MM.1S (cell line): ENCODE measurements at regions not wholly inside any gene's neighbourhood (a gene's known extent, or its start where the extent isn't known, plus 50 kb on each side); places are given as distances from the start of the nearest gene placed in this dataset.
"Not testable (repeated sequence)": the region's sequence is repeated elsewhere in the genome, so short reads cannot be mapped to it uniquely, and the experiment has no call there.

Experiments used
- DNase-seq: peaks from one replicate; pipeline ENCODE4 v3.0.0-alpha.2; 2015
- H2AFZ ChIP-seq: fragments of 300-600 bp; sonication (generic); 2 replicates; pipeline ENCODE4 v1.6.0; 2016; ENCODE audit warnings: antibody characterized with exemption, low read length
- H3F3A ChIP-seq: fragments of 300-600 bp; sonication (generic); 2 replicates; pipeline ENCODE4 v1.6.1; 2016; ENCODE audit warnings: mild to moderate bottlenecking, antibody characterized with exemption, low read length, moderate library complexity, mixed read lengths; ENCODE audit not compliant: insufficient read depth
- H3K27ac ChIP-seq: fragments of 300-600 bp; sonication (generic); 2 replicates; pipeline ENCODE4 v1.5.1; 2016; ENCODE audit warnings: mild to moderate bottlenecking, low read length
- H3K27me3 ChIP-seq: fragments of 300-600 bp; sonication (generic); replicated peaks from 2 replicates; pipeline ENCODE4 v1.6.0; 2016; ENCODE audit warnings: low read length; ENCODE audit not compliant: insufficient read depth
- H3K36me3 ChIP-seq: fragments of 300-600 bp; sonication (generic); replicated peaks from 2 replicates; pipeline ENCODE4 v1.6.1; 2016; ENCODE audit warnings: mild to moderate bottlenecking, low read length, mixed read lengths; ENCODE audit not compliant: insufficient read depth
- H3K4me1 ChIP-seq: fragments of 300-600 bp; sonication (generic); 2 replicates; pipeline ENCODE4 v1.6.1; 2016; ENCODE audit warnings: low read length, mixed read lengths
- H3K4me2 ChIP-seq: fragments of 300-600 bp; sonication (generic); 2 replicates; pipeline ENCODE4 v1.6.0; 2016; ENCODE audit warnings: low read depth, low read length
- H3K4me3 ChIP-seq: fragments of 300-600 bp; sonication (generic); 2 replicates; pipeline ENCODE4 v1.5.1; 2016; ENCODE audit warnings: low read length, mixed read lengths
- H3K79me2 ChIP-seq: fragments of 300-600 bp; sonication (generic); 2 replicates; pipeline ENCODE4 v1.6.1; 2016; ENCODE audit warnings: mixed run types, low read length, mixed read lengths
- H3K9ac ChIP-seq: fragments of 300-600 bp; sonication (generic); 2 replicates; pipeline ENCODE4 v1.6.1; 2016; ENCODE audit warnings: low read length, mixed read lengths
- H3K9me2 ChIP-seq: fragments of 300-600 bp; sonication (generic); replicated peaks from 2 replicates; pipeline ENCODE4 v1.6.1; 2016; ENCODE audit warnings: mild to moderate bottlenecking, low read length, mixed read lengths; ENCODE audit not compliant: insufficient read depth
- H3K9me3 ChIP-seq: fragments of 300-600 bp; sonication (generic); replicated peaks from 2 replicates; pipeline ENCODE4 v1.6.1; 2016; ENCODE audit warnings: mild to moderate bottlenecking, low read length, mixed read lengths; ENCODE audit not compliant: insufficient read depth
- H4K20me1 ChIP-seq: fragments of 300-600 bp; sonication (generic); 2 replicates; pipeline ENCODE4 v1.6.1; 2016; ENCODE audit warnings: mild to moderate bottlenecking, low read length, moderate library complexity, mixed read lengths; ENCODE audit not compliant: insufficient read depth
- EZH2 ChIP-seq: fragments of 300-600 bp; sonication (generic); optimal IDR thresholded peaks from 2 replicates; pipeline ENCODE3; 2017; ENCODE audit warnings: low read depth, mild to moderate bottlenecking, antibody characterized with exemption, low read length, mixed read lengths

DNA sequence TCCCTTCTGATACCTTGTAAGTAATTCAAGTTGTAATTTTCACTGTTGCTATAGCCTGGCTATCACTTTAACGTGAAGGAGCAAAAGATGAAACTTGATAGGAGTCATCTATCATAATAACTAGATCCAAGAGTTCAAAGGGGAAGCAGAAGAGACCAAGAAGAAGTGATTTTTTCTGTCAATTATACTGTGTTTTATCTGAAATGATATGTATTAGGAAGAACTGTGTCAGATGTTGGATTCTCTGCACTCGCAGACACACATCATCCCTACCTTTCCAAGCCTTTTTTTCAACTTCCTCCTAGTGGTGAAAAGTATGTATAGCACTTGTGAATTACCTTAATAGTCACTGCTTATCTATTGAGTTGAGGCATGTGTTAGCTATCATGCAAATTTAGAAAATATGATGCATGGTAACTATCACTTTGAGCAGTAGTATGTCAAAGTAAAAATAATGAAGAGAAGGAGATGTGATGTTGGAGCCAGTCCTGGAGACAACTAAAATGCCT, 864.2 kb downstream of the PRIM2 start:
- H3K4me2 ChIP-seq, H3K27me3 ChIP-seq, H3K4me3 ChIP-seq: not testable (repeated sequence)

DNA sequence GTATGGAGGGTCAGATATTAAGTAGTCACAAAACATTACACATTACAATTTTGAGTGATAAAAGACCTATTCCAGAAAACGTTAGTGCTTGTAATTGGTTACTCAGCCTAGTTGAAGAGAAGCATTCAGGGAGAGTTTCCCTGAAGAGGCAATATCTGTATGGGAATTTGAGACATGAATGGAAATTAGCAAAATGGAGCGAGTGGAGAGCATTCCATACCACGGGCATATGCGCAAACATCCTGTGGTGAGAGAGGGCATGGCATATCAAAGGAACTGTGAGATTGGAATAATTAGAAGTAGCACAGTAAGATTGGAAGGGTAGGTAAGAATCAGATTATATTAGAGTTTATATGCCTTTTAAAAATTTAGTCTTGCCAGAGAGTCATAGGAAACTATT, 867.9 kb downstream of the PRIM2 start:
- not testable (repeated sequence) for H3K4me2 ChIP-seq, H3K9ac ChIP-seq, H3K27me3 ChIP-seq, H3K4me1 ChIP-seq, H3K36me3 ChIP-seq, H3K9me2 ChIP-seq, H3K79me2 ChIP-seq, H2AFZ ChIP-seq, H3K4me3 ChIP-seq, H4K20me1 ChIP-seq, DNase-seq, H3F3A ChIP-seq, H3K27ac ChIP-seq, H3K9me3 ChIP-seq

More for the DNA sequence above, 864.2 kb downstream of the PRIM2 start:
- not testable (repeated sequence) for H3K9me2 ChIP-seq, H3K9me3 ChIP-seq, H4K20me1 ChIP-seq, H3F3A ChIP-seq, H2AFZ ChIP-seq, H3K4me1 ChIP-seq, DNase-seq, H3K79me2 ChIP-seq, H3K27ac ChIP-seq, H3K36me3 ChIP-seq, H3K9ac ChIP-seq

DNA sequence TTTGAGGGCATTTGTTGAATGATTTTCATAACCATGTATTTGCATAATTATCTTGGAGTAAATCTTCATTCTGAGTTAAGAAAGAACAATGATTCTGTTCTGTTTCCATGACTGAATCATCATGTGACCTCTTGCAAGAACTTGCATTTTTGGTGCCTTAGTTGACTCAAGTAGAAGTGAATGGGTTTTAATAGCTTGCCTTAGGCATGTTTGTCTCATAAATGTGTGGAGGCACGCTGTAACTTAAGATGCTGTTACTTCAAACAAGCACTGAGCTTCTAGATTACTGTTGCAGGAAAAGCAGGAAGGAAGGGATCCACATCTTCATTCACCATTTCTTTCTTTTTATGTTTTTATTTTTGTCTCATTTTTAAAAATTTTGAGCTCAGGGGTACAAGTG, 875.8 kb downstream of the PRIM2 start:
- not testable (repeated sequence) for H3K9me3 ChIP-seq, H3K27me3 ChIP-seq, H3K4me1 ChIP-seq, H3K4me3 ChIP-seq, H3K9me2 ChIP-seq, H4K20me1 ChIP-seq, H3K27ac ChIP-seq, H3K4me2 ChIP-seq, DNase-seq, H2AFZ ChIP-seq, H3K79me2 ChIP-seq, H3K9ac ChIP-seq, H3K36me3 ChIP-seq, H3F3A ChIP-seq

DNA sequence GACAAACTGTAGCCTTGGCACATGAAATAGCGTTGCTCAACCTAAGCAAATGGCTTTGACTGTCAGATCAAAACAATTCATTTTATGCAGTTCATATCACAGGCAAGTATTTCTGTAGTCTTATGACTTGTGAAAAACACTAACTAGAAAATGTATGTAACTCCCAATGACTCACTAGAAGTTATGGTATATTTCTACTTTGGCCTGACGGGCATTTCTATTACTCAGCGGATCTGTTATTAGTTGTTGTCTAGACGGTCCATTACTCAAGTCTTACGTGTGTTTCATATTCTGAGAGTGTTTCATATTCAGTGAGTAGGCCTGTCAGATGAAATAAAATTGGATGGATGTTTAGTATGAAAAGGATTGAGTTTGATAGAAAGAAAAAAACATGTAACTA, 880.9 kb downstream of the PRIM2 start:
- Histone ChIP-seq H3K27ac (no peak overlapping the region), H3K4me1 (no peaks in the 10 kb centered on the region), H3K79me2 (no peaks in the 10 kb centered on the region), H3K9me2 (no peaks in the 10 kb centered on the region), H3F3A (no peaks in the 10 kb centered on the region), H2AFZ (no peak overlapping the region), H3K27me3 (no peaks in the 10 kb centered on the region), H3K4me2 (no peak overlapping the region), H4K20me1 (no peaks in the 10 kb centered on the region), H3K9me3 (no peaks in the 10 kb centered on the region), H3K4me3 (no peak overlapping the region), H3K36me3 (no peaks in the 10 kb centered on the region), H3K9ac (no peak overlapping the region)
- no peak for DNase-seq
- no peak for TF ChIP-seq EZH2

DNA sequence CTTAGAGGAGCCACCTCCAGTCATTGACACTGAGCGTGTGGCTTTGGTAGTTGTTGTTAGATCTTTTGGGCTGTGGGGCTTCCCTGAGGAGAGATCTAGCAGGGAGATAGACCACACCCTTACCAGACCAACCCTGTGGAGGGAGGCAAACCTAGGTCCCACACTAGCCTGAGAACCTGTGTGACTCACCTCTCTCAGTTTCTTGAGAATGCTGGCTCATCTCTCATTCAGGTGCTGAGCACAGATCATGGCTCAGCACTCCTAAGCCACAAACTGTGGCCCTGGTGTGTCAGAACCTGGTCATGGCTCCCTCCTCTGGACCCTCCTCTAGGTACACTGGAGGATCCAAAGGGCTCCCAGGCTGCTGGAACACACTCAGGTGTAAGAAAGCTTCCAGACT, 919.7 kb downstream of the PRIM2 start:
- H3K79me2 ChIP-seq, H3K36me3 ChIP-seq, H3K27me3 ChIP-seq, H3K4me3 ChIP-seq, H3K4me1 ChIP-seq, H3K9ac ChIP-seq, H3K9me2 ChIP-seq, H3K27ac ChIP-seq, H3K4me2 ChIP-seq, H3K9me3 ChIP-seq, H2AFZ ChIP-seq, H3F3A ChIP-seq, H4K20me1 ChIP-seq, DNase-seq: not testable (repeated sequence)

DNA sequence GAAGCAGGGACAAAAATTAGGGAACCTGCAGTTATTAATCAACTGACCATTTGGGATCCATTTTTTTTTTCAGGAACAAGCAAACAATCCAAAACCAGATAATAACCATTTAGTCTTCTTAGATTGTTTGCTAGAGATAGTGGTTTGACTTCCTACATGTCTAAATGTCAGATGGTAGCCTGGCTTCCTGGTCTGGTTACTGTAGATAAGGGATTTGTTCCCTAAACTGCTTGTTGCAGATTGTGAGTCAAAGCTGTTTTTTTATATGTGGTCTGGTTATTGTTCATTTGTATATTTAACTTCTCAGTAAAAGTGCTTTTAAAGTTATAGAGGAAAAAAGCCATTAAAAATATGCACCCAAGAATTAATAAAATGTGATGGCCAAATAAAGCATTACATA, 921.0 kb downstream of the PRIM2 start:
- H2AFZ ChIP-seq, H3K27ac ChIP-seq, H3K4me2 ChIP-seq, H3K4me1 ChIP-seq, DNase-seq, H3K79me2 ChIP-seq, H3K4me3 ChIP-seq, H3K36me3 ChIP-seq, H3F3A ChIP-seq, H3K9ac ChIP-seq, H3K9me3 ChIP-seq, H3K9me2 ChIP-seq, H3K27me3 ChIP-seq, H4K20me1 ChIP-seq: not testable (repeated sequence)

DNA sequence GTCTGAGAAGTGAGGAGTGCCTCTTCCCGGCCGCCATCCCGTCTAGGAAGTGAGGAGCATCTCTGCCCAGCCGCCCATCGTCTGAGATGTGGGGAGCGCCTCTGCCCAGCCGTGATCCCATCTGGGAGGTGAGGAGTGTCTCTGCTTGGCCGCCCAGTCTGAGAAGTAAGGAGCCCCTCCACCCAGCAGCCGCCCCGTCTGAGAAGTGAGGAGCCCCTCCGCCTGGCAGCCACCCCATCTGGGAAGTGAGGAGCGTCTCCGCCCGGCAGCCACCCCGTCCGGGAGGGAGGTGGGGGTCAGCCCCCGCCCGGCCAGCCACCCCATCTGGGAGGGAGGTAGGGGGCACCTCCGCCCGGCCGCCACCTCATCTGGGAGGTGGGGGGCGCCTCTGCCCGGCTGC, 940.2 kb downstream of the PRIM2 start:
- H3K4me1 ChIP-seq, H3K27me3 ChIP-seq, H2AFZ ChIP-seq, H3K9me3 ChIP-seq, H3K9me2 ChIP-seq, H4K20me1 ChIP-seq, H3F3A ChIP-seq, H3K4me3 ChIP-seq, H3K27ac ChIP-seq, DNase-seq, H3K79me2 ChIP-seq, H3K36me3 ChIP-seq, H3K9ac ChIP-seq, H3K4me2 ChIP-seq: not testable (repeated sequence)
